GM18907 (cell line): ENCODE measurements at regions not wholly inside any gene's neighbourhood (a gene's known extent, or its start where the extent isn't known, plus 50 kb on each side); places are given as distances from the start of the nearest gene placed in this dataset.
"Not testable (repeated sequence)": the region's sequence is repeated elsewhere in the genome, so short reads cannot be mapped to it uniquely, and the experiment has no call there.

Source experiments
- ATAC-seq: cut with Tn5 transposase; IDR thresholded peaks from one replicate; pipeline ENCODE4 v1.9.1; 2021; ENCODE audit warnings: mild to moderate bottlenecking, moderate library complexity; ENCODE audit not compliant: unreplicated experiment

DNA sequence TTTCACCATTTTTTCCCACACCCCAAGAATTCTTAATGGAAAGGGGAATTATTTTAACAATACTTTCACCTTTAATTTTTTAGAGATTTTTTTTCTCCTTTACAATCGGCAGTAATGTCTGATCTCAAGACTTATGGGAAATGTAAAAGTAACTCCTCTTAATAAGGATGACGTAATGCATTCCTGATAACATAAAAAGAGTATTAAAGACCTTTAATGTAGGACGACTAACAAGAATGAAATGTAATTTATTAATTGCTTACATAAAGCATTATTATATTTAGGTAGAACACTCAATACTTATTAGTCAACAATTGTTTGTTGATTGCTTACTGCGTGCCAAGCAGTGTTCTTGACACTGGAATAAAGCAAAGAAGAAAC, 416.8 kb upstream of the NAALADL2 start:
- no peak for ATAC-seq

GRCh38 chr3:174444391-174444790, 414.7 kb upstream of the NAALADL2 start:
- no peak for ATAC-seq

- ATAC-seq: no peak
Measured at GRCh38 chr3:174457758-174458157, 401.4 kb upstream of the NAALADL2 start.

GRCh38 chr3:174460831-174461230, 398.3 kb upstream of the NAALADL2 start:
- ATAC-seq: no peak

DNA sequence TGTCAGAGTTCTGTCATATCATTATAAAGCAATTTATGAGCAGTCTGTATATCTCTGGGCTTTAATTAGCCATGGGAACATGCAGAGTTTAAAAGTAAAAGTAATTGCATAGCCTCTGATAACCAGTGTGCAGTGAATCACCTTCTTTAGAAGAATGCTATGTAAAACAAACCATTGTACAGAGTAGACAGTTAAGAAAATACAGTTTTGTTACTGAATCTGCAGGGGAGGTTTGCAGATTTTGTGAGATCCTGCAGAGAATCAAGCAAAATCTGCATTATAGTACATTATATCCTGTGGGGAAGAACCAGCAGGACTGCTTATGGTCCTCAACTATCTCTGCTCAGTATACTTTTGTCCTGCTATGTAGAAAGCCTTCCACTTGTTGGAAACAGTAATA, 396.2 kb upstream of the NAALADL2 start:
- no peak for ATAC-seq

DNA sequence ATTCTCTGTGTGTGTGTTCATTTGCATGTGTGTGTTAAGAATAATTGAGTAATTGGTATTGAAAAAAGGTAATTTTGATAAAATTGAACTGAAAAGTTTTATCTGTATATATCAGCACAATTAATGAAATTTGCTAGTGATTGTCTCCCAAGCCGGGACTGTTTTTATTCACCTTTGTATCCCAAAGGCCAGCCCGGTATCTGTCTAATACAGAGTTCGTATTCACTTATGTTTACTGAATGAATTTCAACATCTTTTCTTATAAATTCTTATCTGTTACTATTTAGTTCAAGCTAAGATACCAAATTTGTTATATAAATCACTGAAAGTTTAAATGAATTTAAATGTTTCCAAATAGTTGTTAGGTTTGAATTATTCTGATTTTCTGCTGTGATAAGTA, 394.0 kb upstream of the NAALADL2 start:
- no peak for ATAC-seq

GRCh38 chr3:174466471-174467054, 392.6 kb upstream of the NAALADL2 start:
- no peak for ATAC-seq

DNA sequence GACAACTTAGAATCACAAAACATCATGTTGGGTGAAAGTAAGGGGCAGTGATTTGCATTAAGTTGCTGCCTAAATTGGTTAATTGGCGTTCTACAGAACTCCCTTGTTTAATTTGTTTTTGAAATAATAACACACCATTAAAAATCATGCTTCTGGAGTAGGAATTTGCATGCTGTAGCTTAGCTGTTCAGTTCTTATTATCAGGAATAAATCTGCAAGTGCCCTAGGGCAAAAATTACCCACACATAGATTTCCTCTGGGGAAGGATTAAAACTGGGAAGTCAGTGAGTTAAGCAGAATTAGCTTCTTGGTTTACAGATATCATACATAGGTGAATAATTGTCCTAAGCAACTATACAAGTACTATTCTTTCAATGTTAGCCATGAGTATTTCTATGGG, 381.6 kb upstream of the NAALADL2 start:
- ATAC-seq: no peak

DNA sequence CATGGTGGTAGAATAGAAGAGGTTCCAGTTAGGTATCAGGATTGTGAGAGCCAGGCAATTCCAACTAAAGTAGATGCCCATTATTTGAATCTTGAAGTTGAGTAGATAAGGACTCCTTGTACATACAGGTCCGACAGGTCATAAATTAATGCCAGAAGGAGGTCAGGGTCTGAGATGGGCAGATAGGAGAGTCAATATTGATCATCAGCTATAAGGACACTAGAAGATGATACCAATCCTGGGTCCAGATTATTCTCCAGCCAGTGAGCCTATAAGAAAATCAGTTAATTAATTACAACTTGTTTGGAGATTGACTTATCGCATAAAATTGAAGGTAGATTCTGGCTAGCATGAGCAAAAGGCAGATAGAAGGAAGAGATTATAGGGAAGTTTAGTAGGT, 378.4 kb upstream of the NAALADL2 start:
- ATAC-seq: no peak

DNA sequence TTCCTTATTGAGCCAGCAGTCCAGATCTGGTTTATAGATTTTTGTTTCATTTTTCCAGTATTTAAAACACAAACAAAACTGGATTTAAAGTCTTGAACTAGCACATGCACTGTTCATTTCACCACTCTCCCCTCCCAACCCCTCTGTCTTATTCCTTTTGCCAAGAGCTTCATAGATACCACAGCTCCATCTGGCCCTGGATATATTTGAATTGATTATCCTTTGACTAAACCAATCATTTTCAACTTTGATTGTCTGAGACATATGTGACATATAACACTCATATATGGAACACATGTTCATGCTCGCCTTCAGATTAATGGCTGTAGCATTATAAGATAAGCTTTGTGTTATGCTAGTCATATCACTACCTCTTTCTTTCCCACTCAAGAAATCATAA, 376.6 kb upstream of the NAALADL2 start:
- ATAC-seq: no peak

DNA sequence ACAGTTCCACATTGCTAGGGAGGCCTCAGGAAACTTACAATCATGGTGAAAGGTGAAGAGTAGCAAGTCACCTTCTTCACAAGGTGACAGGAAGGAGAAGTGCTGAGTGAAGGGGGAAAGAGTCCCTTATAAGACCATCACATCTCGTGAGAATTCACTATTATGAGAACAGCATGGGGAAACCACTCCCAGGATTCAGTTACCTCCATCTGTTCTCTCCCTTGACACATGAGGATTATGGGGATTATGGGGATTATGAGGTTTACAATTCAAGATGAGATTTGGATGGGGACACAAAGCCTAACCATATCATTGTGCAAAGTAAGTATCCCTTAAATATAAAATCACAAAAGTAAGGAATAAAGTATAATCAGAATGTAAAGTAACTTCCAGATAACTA, 375.9 kb upstream of the NAALADL2 start:
- no peak for ATAC-seq

- not testable (repeated sequence) for ATAC-seq
Measured at GRCh38 chr3:174483856-174484255, 375.3 kb upstream of the NAALADL2 start.

DNA sequence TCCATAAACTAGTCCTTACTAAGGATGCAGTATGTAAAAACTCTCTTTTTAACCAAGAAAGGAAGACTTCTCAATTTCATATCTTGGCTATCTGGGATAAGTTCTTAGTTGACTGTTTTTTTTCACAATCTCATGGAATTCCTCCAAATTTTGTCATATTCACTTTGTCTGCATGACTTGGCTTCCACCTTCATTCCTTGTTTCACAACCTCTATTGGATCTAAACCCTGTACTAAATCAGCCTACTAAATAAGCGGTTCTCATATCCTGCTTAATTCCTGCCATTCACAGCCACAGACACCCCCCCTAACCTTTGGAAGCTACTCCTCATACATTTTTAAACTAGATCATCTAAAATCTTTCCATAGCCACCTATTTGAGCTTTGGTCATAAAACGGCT, 370.6 kb upstream of the NAALADL2 start:
- ATAC-seq: no peak

GRCh38 chr3:174495311-174495710, 363.8 kb upstream of the NAALADL2 start:
- ATAC-seq: no peak

DNA sequence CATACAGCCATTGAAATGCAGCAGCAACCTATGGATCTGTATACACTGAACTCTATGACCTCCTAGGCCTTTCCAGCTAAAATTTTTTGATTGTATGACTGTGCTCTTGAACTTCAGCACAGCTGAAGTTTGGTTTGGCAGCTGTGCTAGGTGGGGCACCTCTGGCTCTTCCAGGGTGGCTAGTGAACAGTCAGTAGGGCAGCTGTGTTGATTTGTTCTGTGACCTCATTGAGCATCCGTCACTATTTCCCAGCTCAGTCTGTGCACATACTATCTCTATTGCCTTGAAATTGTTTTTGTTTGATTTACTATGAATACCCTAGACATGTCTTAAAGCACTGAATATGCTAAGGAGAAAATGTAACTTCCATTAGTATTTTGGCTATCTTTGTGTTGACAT, 363.2 kb upstream of the NAALADL2 start:
- ATAC-seq: no peak

- no peak for ATAC-seq
Measured at GRCh38 chr3:174498638-174499037, 360.5 kb upstream of the NAALADL2 start.

DNA sequence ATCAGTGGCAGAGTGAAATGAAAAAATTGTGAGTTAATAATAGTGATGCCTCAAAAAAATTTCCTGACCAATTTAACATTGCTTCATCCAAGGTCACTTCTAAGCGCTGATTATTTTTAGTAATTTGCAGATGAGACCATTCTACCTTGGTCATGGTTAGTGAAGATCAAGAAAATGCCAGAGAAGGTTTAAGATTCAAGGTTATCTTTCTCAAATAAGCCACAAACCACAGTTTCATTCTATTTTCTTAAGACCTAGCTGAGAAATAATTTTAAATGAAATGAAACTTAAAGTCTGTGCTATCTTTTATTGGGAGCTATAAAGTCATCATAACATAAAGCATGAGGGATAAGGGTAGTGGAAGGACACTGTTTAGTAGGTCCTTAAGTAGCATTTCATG, 353.9 kb upstream of the NAALADL2 start:
- ATAC-seq: no peak

- ATAC-seq: no peak
Measured at GRCh38 chr3:174524203-174524602, 334.9 kb upstream of the NAALADL2 start.

- no peak for ATAC-seq
Measured at GRCh38 chr3:174529298-174529697, 329.8 kb upstream of the NAALADL2 start.

GRCh38 chr3:174531262-174531982, 327.7 kb upstream of the NAALADL2 start:
- no peak for ATAC-seq

GRCh38 chr3:174532216-174532615, 326.9 kb upstream of the NAALADL2 start:
- ATAC-seq: no peak

GRCh38 chr3:174532776-174533175, 326.4 kb upstream of the NAALADL2 start:
- ATAC-seq: no peak

GRCh38 chr3:174533286-174533685, 325.8 kb upstream of the NAALADL2 start:
- no peak for ATAC-seq
